ENCODE measurements at regions not wholly inside any gene's neighbourhood (a gene's known extent, or its start where the extent isn't known, plus 50 kb on each side); places are given as distances from the start of the nearest gene placed in this dataset.

DNA sequence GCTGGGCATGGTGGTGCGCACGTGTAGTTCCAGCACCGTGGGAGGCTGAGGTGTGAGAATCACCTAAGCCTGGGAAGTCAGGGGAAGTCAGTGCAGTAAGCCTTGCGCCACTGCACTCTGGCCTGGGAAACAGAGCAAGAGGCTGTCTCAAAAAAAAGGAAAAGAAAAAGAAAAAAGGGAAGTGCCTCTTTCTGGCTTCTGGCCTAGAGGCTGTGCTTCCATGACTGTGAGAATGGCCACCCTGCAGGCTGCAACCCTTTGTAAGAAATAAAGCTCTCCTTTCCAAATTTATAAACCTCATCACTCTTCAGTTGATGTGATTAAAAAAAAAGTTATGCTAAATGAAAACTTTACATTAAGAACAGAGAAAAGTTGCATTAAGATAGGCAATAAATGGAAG, 774.3 kb downstream of the TUSC7 start:
- TF ChIP-seq, protein P1, sequence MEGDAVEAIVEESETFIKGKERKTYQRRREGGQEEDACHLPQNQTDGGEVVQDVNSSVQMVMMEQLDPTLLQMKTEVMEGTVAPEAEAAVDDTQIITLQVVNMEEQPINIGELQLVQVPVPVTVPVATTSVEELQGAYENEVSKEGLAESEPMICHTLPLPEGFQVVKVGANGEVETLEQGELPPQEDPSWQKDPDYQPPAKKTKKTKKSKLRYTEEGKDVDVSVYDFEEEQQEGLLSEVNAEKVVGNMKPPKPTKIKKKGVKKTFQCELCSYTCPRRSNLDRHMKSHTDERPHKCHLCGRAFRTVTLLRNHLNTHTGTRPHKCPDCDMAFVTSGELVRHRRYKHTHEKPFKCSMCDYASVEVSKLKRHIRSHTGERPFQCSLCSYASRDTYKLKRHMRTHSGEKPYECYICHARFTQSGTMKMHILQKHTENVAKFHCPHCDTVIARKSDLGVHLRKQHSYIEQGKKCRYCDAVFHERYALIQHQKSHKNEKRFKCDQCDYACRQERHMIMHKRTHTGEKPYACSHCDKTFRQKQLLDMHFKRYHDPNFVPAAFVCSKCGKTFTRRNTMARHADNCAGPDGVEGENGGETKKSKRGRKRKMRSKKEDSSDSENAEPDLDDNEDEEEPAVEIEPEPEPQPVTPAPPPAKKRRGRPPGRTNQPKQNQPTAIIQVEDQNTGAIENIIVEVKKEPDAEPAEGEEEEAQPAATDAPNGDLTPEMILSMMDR (conservative IDR thresholded peaks at IDR 0.05; ENCODE audit: low read depth, low read length), result no peak
- DNase-seq (ENCODE audit: low read depth), result no peak
- H3K4me3 ChIP-seq (ENCODE audit: low read length), result no peak overlapping the region

DNA sequence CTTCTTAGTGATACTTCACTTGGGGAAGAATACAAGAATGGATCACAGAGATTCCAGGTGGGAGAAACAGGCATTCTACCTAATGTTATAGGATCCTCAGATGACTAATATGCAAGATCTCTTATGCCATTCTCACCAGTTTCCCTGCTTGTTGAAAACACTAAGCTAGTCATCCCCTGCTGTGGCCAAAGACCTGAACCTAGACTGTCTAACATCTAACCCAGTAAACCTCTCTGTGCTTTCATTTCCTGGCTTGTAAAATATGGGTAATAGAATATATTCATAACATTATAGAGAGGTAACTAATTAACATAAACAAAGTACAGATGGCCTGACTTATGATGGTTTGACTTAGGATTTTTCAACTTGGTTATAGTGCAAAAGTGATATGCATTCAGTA, 776.3 kb downstream of the TUSC7 start:
- TF ChIP-seq, protein P1 (conservative IDR thresholded peaks at IDR 0.05; ENCODE audit: low read depth, low read length), result no peak
- no peak overlapping the region for H3K4me3 ChIP-seq (ENCODE audit: low read length)
- no peak for DNase-seq (ENCODE audit: low read depth)

DNA sequence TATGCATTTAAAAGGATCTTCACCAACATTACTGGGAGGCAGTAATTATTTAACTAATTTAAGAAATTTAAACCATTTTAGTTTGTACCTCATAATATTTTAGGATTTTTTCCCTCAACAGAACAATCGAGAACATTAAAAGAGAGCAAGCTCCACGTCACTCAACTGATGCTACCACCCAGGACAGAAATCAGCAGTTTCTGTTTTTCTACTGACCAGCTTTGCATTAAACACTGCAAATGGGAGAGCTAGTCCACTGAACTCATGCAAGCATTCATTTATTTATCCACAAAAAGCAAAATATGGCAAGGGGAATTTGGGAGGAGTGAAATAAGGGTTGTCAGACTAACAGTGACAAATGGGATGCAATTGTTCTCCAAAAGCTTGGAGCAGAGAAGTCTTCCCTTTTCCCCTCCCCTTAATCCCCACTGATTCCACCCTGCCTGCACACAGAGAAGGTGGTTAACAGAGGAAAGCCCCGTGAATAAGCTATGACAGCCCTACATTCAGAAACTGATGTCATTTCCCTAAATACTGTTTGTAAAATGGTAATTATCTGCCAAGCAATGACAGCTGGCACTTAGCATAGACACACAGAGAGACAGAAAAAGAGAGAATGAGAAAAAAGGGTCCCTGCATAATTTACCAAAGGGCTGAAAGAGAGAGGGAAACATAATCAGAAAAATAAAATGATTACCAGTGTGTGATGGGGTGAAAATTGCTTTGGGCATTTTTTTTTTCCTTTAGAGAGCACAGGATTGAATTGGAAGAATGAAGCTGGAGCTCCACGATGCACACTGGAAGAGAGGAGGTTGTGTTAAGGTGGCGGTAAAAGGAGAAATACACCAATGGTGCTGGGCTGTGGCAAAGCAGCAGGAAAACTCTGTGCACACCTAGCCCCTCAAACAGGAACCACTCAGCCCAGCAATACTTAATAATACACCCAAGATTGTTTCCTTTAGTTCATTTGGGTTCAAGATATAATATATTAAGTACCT, 777.4 kb downstream of the TUSC7 start:
- no peak for DNase-seq (ENCODE audit: low read depth)
- H3K4me3 ChIP-seq (ENCODE audit: low read length), result no peak overlapping the region
- TF ChIP-seq, protein P1 (conservative IDR thresholded peaks at IDR 0.05; ENCODE audit: low read depth, low read length), result no peak

DNA sequence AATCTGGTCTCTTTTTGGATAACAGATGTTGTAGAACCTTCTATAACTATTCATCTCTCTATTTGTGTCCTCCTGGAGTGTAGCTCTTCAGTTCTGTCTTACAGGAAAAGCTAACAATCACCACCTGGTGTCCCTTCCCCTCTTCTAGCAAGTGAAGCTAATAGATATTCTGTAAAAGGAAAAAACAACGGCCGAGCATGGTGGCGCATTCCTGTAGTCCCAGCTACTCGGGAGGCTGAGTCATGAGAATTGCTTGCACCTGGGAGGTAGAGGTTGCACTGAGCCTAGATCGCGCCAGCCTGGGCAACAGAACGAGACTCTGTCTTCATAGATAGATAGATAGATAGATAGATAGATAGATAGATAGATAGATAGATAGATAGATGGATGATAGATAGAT, 779.4 kb downstream of the TUSC7 start:
- no peak overlapping the region for H3K4me3 ChIP-seq (ENCODE audit: low read length)
- TF ChIP-seq, protein P1 (conservative IDR thresholded peaks at IDR 0.05; ENCODE audit: low read depth, low read length), result no peak
- DNase-seq (ENCODE audit: low read depth), result no peak

DNA sequence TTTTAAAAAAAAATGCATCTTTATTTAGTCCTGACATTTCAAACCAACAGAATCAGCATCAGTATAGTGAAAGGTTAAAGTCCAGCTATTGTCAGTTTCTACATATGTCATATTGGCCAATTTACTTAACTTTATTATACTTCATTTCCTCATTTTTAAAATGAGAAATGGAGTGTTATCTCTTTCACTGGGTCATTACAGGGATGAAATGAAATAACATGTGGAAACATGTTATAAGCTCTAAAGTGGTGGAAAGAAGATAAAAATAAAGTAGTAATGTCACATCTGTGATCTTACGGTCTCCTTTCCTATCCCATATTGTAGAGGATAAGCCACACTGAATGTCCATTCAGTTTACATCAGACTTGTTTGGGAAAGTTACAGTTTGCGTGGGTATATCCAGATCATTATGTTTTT, 780.1 kb downstream of the TUSC7 start:
- TF ChIP-seq, protein P1 (conservative IDR thresholded peaks at IDR 0.05; ENCODE audit: low read depth, low read length), result no peak
- DNase-seq (ENCODE audit: low read depth), result no peak
- no peak overlapping the region for H3K4me3 ChIP-seq (ENCODE audit: low read length)

DNA sequence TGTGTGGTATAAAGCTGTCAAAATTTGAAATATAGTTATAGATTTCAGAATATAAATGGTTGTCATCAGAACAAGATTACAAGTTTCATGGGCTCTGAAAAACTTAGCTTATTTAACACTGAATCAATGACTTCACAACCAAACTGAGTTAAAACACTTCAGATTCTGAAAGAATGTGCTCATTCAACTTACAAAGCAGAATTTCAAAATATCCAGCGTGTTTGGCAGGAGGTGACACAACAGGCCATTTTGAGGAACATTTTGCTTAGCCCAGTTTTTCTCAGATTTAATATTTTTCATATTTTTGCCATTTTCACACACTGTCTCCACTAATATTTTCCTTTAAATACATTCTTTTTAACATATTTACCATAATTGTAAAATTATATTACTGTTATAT, 781.1 kb downstream of the TUSC7 start:
- TF ChIP-seq, protein P1 (conservative IDR thresholded peaks at IDR 0.05; ENCODE audit: low read depth, low read length), result no peak
- no peak for DNase-seq (ENCODE audit: low read depth)

DNA sequence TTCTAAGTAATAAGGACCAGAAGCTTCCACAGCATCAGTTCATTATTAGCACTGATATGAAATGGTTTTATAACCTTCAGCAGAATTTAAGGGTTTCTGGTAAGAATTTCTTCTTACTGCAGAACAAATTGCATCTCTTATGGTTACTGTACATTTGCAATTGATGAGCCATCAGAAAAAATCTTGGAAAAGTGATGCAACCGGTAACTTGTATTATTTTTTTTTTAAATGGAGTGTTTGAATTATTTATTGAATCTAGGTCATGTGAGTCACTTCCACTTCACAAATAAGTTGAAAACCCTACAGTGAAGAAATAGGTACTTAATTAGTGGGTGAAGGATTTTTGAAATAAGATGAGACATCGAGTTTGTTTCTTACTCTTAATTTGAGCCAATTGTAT, 786.0 kb downstream of the TUSC7 start:
- no peak overlapping the region for H3K4me3 ChIP-seq (ENCODE audit: low read length)
- TF ChIP-seq, protein P1 (conservative IDR thresholded peaks at IDR 0.05; ENCODE audit: low read depth, low read length), result no peak
- DNase-seq (ENCODE audit: low read depth), result no peak

More for the DNA sequence above, 781.1 kb downstream of the TUSC7 start:
- no peak overlapping the region for H3K4me3 ChIP-seq (ENCODE audit: low read length)
